A673 (cell line): ENCODE measurements at regions not wholly inside any gene's neighbourhood (a gene's known extent, or its start where the extent isn't known, plus 50 kb on each side); places are given as distances from the start of the nearest gene placed in this dataset.

ENCODE experiments used
- EZH2 ChIP-seq: fragments of 200-600 bp; sonication (generic); IDR thresholded peaks from 2 replicates; pipeline ENCODE4 v1.6.1; 2017; ENCODE audit warnings: borderline replicate concordance, low read depth, mild to moderate bottlenecking, mixed read lengths, antibody characterized with exemption, low read length; ENCODE audit not compliant: poor library complexity, severe bottlenecking
- TF ChIP-seq, protein P1 (sequence below): fragments of 300-800, 200-600 bp; sonication (generic); conservative IDR thresholded peaks from 2 replicates; pipeline ENCODE4 v1.5.1; 2017; ENCODE audit warnings: low read depth, mild to moderate bottlenecking, antibody characterized with exemption, low read length, moderate library complexity, mixed read lengths

- TF ChIP-seq, protein P1, sequence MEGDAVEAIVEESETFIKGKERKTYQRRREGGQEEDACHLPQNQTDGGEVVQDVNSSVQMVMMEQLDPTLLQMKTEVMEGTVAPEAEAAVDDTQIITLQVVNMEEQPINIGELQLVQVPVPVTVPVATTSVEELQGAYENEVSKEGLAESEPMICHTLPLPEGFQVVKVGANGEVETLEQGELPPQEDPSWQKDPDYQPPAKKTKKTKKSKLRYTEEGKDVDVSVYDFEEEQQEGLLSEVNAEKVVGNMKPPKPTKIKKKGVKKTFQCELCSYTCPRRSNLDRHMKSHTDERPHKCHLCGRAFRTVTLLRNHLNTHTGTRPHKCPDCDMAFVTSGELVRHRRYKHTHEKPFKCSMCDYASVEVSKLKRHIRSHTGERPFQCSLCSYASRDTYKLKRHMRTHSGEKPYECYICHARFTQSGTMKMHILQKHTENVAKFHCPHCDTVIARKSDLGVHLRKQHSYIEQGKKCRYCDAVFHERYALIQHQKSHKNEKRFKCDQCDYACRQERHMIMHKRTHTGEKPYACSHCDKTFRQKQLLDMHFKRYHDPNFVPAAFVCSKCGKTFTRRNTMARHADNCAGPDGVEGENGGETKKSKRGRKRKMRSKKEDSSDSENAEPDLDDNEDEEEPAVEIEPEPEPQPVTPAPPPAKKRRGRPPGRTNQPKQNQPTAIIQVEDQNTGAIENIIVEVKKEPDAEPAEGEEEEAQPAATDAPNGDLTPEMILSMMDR: no peak
- no peak for TF ChIP-seq EZH2
These were observed 268.6 kb upstream of the AGAP1 start for GRCh38 chr2:235225261-235225660.
